Liver (tissue), 3 donors: ENCODE measurements at regions not wholly inside any gene's neighbourhood (a gene's known extent, or its start where the extent isn't known, plus 50 kb on each side); places are given as distances from the start of the nearest gene placed in this dataset.

Source experiments
- EGR1 ChIP-seq, 2 donors: IDR thresholded peaks; 2 replicates each; pipeline ENCODE4 v1.6.1; 2016 to 2018; ENCODE audit warnings: antibody characterized with exemption in 2 of 2, low read depth in 2 of 2
- FOXA2 ChIP-seq: IDR thresholded peaks from 2 replicates; pipeline ENCODE4 v1.6.1; 2016; ENCODE audit warnings: antibody characterized with exemption
- GABPA ChIP-seq, 2 donors: IDR thresholded peaks in 1 of 2; conservative IDR thresholded peaks in 1 of 2; 2 replicates each; pipeline ENCODE4 v1.6.1; 2016; ENCODE audit warnings: antibody characterized with exemption in 2 of 2, mild to moderate bottlenecking in 1 of 2, moderate library complexity in 1 of 2
- RXRA ChIP-seq, 2 donors: IDR thresholded peaks; 2 replicates each; pipeline ENCODE4 v1.6.1; 2017 to 2018; ENCODE audit warnings: antibody characterized with exemption in 2 of 2, mild to moderate bottlenecking in 1 of 2
- SP1 ChIP-seq: IDR thresholded peaks from 2 replicates; pipeline ENCODE4 v1.6.1; 2018; ENCODE audit warnings: antibody characterized with exemption, mild to moderate bottlenecking
- TF ChIP-seq, protein P1 (sequence below): fragments of 150-350 bp; IDR thresholded peaks from 2 replicates; pipeline ENCODE4 v1.5.1; 2017; ENCODE audit warnings: improper control_type of control experiment, low read depth, low read length; ENCODE audit not compliant: missing input control
- TF ChIP-seq, protein P2 (sequence below): IDR thresholded peaks from 2 replicates; pipeline ENCODE4 v1.6.1; 2016; ENCODE audit warnings: antibody characterized with exemption
- TF ChIP-seq, protein P3 (sequence below): IDR thresholded peaks from 2 replicates; pipeline ENCODE4 v1.6.1; 2016; ENCODE audit warnings: antibody characterized with exemption, mild to moderate bottlenecking
- TF ChIP-seq, protein P4 (sequence below): IDR thresholded peaks from 2 replicates; pipeline ENCODE4 v1.6.1; 2016; ENCODE audit warnings: antibody characterized with exemption
- TF ChIP-seq, protein P5 (sequence below): IDR thresholded peaks from 2 replicates; pipeline ENCODE4 v1.6.1; 2016; ENCODE audit warnings: antibody characterized with exemption
- donor health status: healthy.
- donor health status: healthy.

DNA sequence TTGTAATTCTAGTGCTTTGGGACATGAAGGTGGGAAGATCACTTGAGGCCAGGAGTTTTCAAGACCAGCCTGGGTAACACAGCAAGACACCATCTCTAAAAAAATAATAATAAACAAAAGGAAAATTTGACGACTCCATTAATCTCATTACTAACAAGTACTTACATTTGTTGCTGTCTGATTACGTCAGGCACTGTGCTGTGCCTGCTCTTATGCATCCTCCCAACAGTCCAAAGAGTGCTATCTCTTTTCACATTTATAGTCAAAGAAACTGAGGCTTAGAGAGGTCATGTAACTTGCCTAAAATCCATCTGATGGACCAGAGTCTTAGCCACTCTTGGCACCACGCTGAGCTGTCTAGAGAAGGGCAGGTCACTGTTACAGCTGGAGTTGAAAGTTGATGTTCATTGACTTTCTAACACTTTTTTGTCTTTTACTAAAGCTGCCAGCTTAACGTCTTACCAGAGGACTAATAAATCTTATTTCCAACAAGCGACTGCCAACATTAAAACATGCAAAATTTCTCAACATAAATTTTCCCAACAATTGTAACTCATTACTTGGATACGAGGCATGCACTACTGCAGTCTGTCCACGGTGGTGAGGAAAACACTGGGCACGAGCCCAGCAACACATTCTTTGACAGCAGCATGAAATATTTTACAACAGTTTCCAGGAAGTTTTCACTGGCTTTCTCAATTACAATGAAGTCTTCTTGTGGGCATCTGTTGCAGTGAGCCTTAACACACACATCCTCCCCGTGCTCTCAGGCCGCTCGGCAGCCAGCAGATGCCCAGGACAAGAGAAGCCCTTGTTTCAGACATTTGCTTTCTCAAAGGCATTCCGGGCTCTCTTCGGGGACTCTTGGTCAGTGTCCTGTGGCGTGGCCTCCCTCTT lies 262.9 kb upstream of the PROX1 start:
- TF ChIP-seq, protein P1, sequence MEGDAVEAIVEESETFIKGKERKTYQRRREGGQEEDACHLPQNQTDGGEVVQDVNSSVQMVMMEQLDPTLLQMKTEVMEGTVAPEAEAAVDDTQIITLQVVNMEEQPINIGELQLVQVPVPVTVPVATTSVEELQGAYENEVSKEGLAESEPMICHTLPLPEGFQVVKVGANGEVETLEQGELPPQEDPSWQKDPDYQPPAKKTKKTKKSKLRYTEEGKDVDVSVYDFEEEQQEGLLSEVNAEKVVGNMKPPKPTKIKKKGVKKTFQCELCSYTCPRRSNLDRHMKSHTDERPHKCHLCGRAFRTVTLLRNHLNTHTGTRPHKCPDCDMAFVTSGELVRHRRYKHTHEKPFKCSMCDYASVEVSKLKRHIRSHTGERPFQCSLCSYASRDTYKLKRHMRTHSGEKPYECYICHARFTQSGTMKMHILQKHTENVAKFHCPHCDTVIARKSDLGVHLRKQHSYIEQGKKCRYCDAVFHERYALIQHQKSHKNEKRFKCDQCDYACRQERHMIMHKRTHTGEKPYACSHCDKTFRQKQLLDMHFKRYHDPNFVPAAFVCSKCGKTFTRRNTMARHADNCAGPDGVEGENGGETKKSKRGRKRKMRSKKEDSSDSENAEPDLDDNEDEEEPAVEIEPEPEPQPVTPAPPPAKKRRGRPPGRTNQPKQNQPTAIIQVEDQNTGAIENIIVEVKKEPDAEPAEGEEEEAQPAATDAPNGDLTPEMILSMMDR = peak; percentile 30
- TF ChIP-seq, protein P2, sequence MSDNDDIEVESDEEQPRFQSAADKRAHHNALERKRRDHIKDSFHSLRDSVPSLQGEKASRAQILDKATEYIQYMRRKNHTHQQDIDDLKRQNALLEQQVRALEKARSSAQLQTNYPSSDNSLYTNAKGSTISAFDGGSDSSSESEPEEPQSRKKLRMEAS = peak; percentile 42
- TF ChIP-seq RXRA (IDR thresholded peaks at IDR 0.05) (peak; percentile 27 to 66), EGR1 (IDR thresholded peaks at IDR 0.05; ENCODE audit: low read depth in 2 of 2) (no peak), SP1 (peak; percentile 37), GABPA (IDR thresholded peaks at IDR 0.05 in 1 of 2, conservative IDR thresholded peaks at IDR 0.05 in 1 of 2) (no peak), FOXA2 (no peak)
- TF ChIP-seq, protein P3, sequence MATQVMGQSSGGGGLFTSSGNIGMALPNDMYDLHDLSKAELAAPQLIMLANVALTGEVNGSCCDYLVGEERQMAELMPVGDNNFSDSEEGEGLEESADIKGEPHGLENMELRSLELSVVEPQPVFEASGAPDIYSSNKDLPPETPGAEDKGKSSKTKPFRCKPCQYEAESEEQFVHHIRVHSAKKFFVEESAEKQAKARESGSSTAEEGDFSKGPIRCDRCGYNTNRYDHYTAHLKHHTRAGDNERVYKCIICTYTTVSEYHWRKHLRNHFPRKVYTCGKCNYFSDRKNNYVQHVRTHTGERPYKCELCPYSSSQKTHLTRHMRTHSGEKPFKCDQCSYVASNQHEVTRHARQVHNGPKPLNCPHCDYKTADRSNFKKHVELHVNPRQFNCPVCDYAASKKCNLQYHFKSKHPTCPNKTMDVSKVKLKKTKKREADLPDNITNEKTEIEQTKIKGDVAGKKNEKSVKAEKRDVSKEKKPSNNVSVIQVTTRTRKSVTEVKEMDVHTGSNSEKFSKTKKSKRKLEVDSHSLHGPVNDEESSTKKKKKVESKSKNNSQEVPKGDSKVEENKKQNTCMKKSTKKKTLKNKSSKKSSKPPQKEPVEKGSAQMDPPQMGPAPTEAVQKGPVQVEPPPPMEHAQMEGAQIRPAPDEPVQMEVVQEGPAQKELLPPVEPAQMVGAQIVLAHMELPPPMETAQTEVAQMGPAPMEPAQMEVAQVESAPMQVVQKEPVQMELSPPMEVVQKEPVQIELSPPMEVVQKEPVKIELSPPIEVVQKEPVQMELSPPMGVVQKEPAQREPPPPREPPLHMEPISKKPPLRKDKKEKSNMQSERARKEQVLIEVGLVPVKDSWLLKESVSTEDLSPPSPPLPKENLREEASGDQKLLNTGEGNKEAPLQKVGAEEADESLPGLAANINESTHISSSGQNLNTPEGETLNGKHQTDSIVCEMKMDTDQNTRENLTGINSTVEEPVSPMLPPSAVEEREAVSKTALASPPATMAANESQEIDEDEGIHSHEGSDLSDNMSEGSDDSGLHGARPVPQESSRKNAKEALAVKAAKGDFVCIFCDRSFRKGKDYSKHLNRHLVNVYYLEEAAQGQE = peak; percentile 32
- TF ChIP-seq, protein P4, sequence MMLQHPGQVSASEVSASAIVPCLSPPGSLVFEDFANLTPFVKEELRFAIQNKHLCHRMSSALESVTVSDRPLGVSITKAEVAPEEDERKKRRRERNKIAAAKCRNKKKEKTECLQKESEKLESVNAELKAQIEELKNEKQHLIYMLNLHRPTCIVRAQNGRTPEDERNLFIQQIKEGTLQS = no peak
- TF ChIP-seq, protein P5, sequence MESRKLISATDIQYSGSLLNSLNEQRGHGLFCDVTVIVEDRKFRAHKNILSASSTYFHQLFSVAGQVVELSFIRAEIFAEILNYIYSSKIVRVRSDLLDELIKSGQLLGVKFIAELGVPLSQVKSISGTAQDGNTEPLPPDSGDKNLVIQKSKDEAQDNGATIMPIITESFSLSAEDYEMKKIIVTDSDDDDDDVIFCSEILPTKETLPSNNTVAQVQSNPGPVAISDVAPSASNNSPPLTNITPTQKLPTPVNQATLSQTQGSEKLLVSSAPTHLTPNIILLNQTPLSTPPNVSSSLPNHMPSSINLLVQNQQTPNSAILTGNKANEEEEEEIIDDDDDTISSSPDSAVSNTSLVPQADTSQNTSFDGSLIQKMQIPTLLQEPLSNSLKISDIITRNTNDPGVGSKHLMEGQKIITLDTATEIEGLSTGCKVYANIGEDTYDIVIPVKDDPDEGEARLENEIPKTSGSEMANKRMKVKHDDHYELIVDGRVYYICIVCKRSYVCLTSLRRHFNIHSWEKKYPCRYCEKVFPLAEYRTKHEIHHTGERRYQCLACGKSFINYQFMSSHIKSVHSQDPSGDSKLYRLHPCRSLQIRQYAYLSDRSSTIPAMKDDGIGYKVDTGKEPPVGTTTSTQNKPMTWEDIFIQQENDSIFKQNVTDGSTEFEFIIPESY = no peak
